RWPE1 (cell line): ENCODE measurements at regions not wholly inside any gene's neighbourhood (a gene's known extent, or its start where the extent isn't known, plus 50 kb on each side); places are given as distances from the start of the nearest gene placed in this dataset.

Experiments used
- CTCF ChIA-PET: fragments of 350-600 bp; sonication (Branson Sonifier 250); formaldehyde crosslinking; extraction: SDS; loops from one replicate; lab custom pipeline; 2021; lab: Yijun Ruan, JAX
- POLR2A ChIA-PET: fragments of 400-600 bp; formaldehyde crosslinking; extraction: SDS; loops from one replicate; lab custom pipeline; 2020; ENCODE audit warnings: antibody characterized with exemption; ENCODE audit not compliant: low non-redundant PET; lab: Yijun Ruan, JAX
- DNase-seq: peaks from one replicate; pipeline ENCODE4 v3.0.0; 2012; ENCODE audit warnings: low spot score
- H3K27ac ChIP-seq: fragments of 450-650 bp; 2 replicates; pipeline ENCODE4 v1.5.1; 2017
- TF ChIP-seq, protein P1 (sequence below): fragments of 450-650 bp; conservative IDR thresholded peaks from 2 replicates; pipeline ENCODE4 v1.5.1; 2017; ENCODE audit warnings: low read depth, mild to moderate bottlenecking

DNA sequence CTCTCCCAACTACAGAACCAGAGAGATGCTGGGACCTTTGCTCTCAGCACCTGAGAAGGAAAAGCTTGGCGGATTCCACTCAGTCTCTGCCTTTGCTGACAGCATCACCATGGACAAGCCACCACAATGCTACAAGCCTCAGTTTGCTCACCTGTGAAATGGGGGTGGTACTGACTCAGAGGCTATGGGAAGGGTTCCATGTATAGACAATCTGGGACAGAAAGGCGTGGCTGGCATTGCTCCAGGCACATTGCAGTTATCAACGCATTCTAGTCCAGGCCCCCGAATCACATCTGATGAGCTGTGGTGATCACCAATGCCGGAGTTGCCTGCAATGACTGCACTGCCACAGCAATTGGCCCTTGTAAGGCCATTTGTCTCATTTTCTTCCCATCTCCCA lies 72.6 kb downstream of the ISX start:
- DNase-seq: no peak
- CTCF ChIA-PET: no interaction called here
- POLR2A ChIA-PET: no interaction called here
- TF ChIP-seq, protein P1, sequence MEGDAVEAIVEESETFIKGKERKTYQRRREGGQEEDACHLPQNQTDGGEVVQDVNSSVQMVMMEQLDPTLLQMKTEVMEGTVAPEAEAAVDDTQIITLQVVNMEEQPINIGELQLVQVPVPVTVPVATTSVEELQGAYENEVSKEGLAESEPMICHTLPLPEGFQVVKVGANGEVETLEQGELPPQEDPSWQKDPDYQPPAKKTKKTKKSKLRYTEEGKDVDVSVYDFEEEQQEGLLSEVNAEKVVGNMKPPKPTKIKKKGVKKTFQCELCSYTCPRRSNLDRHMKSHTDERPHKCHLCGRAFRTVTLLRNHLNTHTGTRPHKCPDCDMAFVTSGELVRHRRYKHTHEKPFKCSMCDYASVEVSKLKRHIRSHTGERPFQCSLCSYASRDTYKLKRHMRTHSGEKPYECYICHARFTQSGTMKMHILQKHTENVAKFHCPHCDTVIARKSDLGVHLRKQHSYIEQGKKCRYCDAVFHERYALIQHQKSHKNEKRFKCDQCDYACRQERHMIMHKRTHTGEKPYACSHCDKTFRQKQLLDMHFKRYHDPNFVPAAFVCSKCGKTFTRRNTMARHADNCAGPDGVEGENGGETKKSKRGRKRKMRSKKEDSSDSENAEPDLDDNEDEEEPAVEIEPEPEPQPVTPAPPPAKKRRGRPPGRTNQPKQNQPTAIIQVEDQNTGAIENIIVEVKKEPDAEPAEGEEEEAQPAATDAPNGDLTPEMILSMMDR: no peak
- no peak overlapping the region for H3K27ac ChIP-seq

DNA sequence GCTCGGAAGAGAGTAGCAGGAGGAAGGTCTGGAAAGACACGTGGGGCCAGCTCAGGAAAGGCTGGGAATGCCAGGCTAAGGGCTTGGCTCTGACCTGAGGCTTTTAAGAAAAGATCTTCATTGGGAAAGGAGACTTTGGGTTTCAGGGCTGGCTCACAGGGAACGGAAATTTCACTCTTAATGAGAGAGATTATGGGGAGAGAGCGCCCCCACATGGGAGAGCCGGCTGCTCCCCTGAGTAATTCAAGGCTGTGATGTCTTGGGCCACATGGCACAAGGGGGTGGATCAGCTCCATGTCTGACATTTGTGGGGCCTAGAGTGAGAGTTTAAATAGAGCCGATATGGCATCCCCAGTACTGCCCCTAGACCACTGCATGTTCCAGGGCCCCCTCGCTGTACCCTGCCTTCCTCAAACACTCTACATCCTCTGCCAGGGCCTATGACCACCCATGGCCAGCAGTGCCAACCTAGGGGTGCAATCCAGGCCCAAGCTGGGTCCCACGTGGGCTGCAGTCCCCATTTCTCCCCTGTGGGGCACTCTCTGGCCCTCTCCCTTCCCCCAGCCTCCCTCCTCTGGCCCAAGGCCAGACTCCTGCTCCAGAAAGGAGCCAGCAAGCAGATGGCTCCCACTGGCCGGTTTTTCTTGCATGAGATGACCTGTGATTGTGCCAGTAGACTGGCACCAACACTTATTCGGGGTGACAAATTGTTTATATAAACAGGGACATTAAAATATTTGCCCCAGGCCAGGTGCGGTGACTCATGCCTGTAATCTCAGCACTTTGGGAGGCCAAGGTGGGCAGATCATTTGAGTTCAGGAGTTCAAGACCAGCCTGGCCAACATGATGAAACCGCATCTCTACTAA lies 75.2 kb downstream of the ISX start:
- H3K27ac ChIP-seq: no peak overlapping the region
- peak; percentile 13 for DNase-seq
- POLR2A ChIA-PET: no interaction called here
- CTCF ChIA-PET: no interaction called here
- TF ChIP-seq, protein P1: no peak

DNA sequence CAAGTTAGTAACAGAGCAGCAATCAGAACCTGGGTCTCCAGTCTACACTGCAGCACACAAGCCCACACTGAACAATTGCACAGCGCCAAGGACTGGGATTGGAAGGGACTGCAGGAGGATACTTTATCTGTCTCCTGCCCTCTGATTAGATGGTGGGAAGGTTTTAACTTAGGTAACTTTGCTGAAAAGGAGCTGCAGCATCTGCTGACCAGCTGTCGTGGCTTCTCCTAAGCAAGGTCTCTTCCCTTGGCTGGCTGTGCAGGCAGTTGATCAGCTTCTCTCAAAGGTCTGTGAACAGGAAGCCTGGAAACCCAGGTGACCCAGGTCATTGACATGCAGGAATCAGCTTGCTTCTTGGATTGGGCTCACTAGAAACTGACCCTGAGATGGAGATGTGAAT lies 82.4 kb downstream of the ISX start:
- CTCF ChIA-PET: no interaction called here
- no peak for DNase-seq
- TF ChIP-seq, protein P1: no peak
- H3K27ac ChIP-seq: no peak overlapping the region
- POLR2A ChIA-PET: no interaction called here

DNA sequence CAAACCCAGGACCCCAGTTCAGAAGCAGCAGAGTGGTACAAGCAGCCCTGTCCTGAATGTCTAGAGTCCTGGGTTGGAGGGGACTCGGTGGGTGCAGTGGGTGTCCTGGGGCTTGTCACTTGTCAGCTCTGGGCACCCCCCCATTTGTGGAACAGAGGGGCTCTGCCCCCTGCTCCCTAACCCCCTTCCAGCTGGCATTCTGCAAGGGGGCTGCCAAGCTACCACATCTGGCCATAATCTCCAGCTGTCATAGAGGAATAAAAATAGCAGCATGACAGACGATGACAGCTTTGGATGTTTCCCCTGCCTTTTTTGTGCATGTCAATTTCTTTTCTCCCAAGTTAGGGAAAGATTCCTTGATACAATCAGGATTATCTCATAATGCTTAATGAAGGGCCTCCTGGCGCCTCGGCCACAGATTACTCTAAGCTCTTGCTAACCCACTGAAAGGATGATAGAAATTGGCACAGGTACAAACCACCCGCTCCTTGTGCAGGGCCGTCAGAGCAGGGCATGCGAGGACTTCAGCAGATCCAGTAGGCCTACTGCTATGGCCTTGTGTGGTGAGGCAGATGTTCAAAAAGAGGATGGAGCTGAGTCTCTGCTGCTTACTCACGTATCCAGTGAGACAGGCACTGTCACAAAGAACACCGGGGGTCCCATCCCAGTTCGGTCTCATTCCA lies 83.0 kb downstream of the ISX start:
- TF ChIP-seq, protein P1: no peak
- CTCF ChIA-PET: no interaction called here
- POLR2A ChIA-PET: no interaction called here
- H3K27ac ChIP-seq: no peak overlapping the region
- DNase-seq: no peak

DNA sequence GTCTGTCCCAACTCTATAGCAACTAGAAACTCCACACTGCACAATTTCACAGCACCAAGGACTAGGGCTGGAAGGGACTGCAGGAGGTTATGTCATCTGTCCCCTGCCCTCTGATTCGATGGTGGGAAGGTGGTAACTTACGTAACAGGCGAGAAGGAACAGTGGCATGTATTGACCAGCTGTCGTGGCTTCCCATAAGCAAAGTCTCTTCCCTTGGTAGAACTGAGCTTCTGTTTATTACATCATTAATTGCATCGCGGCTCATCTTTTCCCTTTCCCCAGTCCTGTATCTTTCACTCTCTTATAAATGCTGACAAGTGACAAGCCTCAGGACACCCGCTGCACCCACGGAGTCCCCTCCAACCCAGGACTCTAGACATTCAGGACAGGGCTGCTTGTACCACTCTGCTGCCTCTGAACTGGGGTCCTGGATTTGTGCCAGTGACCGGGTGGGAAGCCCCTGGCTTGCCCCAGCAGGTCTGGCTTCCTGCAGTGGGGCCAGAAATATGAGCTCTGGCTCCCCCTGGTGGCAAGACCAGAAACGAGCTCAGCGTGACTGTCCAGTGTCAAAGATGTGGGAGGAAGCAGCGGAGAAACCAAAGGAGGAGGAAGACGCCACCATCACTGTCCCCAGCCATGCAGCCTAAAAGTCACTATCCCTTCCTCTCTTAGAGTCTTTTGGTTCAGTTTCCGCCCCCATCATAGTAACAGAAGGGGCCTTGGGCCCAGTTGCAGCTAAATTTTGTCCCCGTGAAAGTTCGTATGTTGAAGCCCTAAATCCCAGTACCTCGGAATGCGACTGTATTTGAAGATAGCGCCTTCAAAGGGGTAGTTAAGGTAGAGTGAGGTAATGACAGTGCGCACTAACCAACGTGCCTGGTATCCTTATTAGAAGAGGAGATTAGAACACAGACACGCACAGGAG lies 84.5 kb downstream of the ISX start:
- peak; percentile 5 for DNase-seq
- TF ChIP-seq, protein P1: peak; percentile 69
- no peak overlapping the region for H3K27ac ChIP-seq
- CTCF ChIA-PET: interaction anchor here (0.5 to 1.4 kb wide), 7 partner anchors 94 to 1849 kb away, joined by 3 to 6 read pairs (median 3); no protein-coding TSS in a partner anchor
- POLR2A ChIA-PET: no interaction called here

DNA sequence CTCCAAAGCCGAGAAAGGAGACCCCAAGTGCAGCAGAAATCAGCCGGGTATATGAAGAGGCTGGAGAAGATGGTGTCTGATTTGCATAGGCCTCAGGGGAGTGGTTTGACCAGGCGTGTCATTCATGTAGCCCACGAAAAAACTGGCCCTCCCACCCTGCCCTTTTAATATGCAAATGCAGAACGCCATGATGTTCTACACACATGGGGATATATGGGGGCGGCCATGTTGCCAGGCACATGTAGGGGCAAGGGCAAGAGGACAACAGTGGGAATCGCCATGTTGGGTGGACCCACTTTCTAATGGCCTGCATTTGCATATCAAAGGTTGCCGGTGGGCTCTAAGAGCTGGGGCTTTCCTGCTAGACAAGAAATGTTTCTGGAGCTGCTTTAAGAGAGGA lies 86.4 kb downstream of the ISX start:
- H3K27ac ChIP-seq: no peak overlapping the region
- POLR2A ChIA-PET: no interaction called here
- CTCF ChIA-PET: no interaction called here
- TF ChIP-seq, protein P1: no peak
- no peak for DNase-seq
